K562 (cell line): ENCODE measurements at regions not wholly inside any gene's neighbourhood (a gene's known extent, or its start where the extent isn't known, plus 50 kb on each side); places are given as distances from the start of the nearest gene placed in this dataset.

Source experiments
- ATAC-seq: fragments of 200-7000 bp; cut with Tn5 transposase; 3 replicates; pipeline ENCODE4 v1.9.1; 2020; ENCODE audit warnings: moderate library complexity
- BruUV-seq: library from RNA; stranded (reverse); fragments of 400-500 nt; replicated peaks from 2 replicates; lab custom pipeline; 2021; lab: Mats Ljungman, UMichigan
- CTCF ChIA-PET: fragments of 300-600 bp; formaldehyde crosslinking; extraction: SDS; loops from one replicate; lab custom pipeline; 2021; ENCODE audit warnings: low intra/inter-chr PET ratio; lab: Yijun Ruan, JAX
- POLR2A ChIA-PET: fragments of 300-600, 350-650 bp; sonication (Branson Sonifier 250); formaldehyde crosslinking; extraction: SDS; loops from one replicate; lab custom pipeline; 2021; ENCODE audit warnings: antibody characterized with exemption, inconsistent platforms; lab: Yijun Ruan, JAX
- DNase-seq, 4 experiments: peaks; one replicate each; pipeline versions ENCODE4 v3.0.0 to v3.0.0-alpha.2; 2011 to 2018; ENCODE audit warnings: low spot score in 3 of 4, mixed read lengths in 3 of 4; ENCODE audit errors: extremely low read depth in 1 of 4
- FAIRE-seq: peaks from 2 replicates; lab custom pipeline; 2011; peaks lifted over from hg19 to GRCh38; lab: Jason Lieb, UNC
- H2AFZ ChIP-seq: 2 replicates; pipeline ENCODE4 v1.6.0; 2011; ENCODE audit warnings: low read depth, low read length, control low read depth, inconsistent platforms
- H3K27ac ChIP-seq: fragments of 200-600 bp; 3 replicates; pipeline ENCODE4 v1.8.0; 2011; ENCODE audit warnings: low read depth, mild to moderate bottlenecking, control low read depth, inconsistent platforms, low read length, moderate library complexity, mixed read lengths; ENCODE audit errors: extremely low read depth
- H3K27me3 ChIP-seq, 2 experiments: fragments of 300-600 bp in 1 of 2; 2 replicates in 1 of 2; 3 replicates in 1 of 2; pipeline versions ENCODE4 v1.6.0 to v1.8.0; 2011; ENCODE audit warnings: inconsistent platforms in 2 of 2, low read length in 2 of 2, mild to moderate bottlenecking in 1 of 2, mixed read lengths in 1 of 2, moderate library complexity in 1 of 2; ENCODE audit not compliant: control insufficient read depth in 2 of 2, insufficient read depth in 2 of 2
- H3K36me3 ChIP-seq: fragments of 300-600 bp; 3 replicates; pipeline ENCODE4 v1.8.0; 2011; ENCODE audit warnings: mild to moderate bottlenecking, low read length, inconsistent platforms; ENCODE audit not compliant: control insufficient read depth, insufficient read depth
- H3K4me1 ChIP-seq, 2 experiments: fragments of 200-600 bp in 1 of 2; replicated peaks in 1 of 2; 2 replicates in 1 of 2; 3 replicates in 1 of 2; pipeline versions ENCODE4 v1.5.1 to v1.8.0; 2011; ENCODE audit warnings: inconsistent platforms in 2 of 2, low read length in 2 of 2, mild to moderate bottlenecking in 1 of 2, mixed read lengths in 1 of 2, moderate library complexity in 1 of 2; ENCODE audit not compliant: control insufficient read depth in 2 of 2, insufficient read depth in 2 of 2
- H3K4me2 ChIP-seq: 2 replicates; pipeline ENCODE4 v1.6.1; 2011; ENCODE audit warnings: low read length, control low read depth, inconsistent platforms, mixed read lengths; ENCODE audit not compliant: insufficient read depth
- H3K4me3 ChIP-seq: fragments of 200-600 bp; sonication (generic), shearing (Covaris generic); 2 replicates; pipeline ENCODE4 v1.5.1; 2016; ENCODE audit warnings: control low read depth, inconsistent platforms
- H3K79me2 ChIP-seq: fragments of 200-600 bp; 3 replicates; pipeline ENCODE4 v1.8.0; 2011; ENCODE audit warnings: low read length, inconsistent platforms; ENCODE audit not compliant: control insufficient read depth, insufficient read depth
- H3K9ac ChIP-seq, 2 experiments: 2 replicates each; pipeline versions ENCODE4 v1.6.0 to v1.6.1; 2011; ENCODE audit warnings: low read depth in 2 of 2, low read length in 2 of 2, control low read depth in 1 of 2, inconsistent platforms in 1 of 2, mild to moderate bottlenecking in 1 of 2, mixed read lengths in 1 of 2; ENCODE audit not compliant: insufficient read depth in 1 of 2
- H3K9me1 ChIP-seq: one replicate; pipeline ENCODE4 v1.6.0; 2011; ENCODE audit warnings: inconsistent platforms, mild to moderate bottlenecking, low read length, moderate library complexity; ENCODE audit not compliant: control insufficient read depth, insufficient read depth
- H3K9me3 ChIP-seq: replicated peaks from 2 replicates; pipeline ENCODE4 v1.5.1; 2011; ENCODE audit warnings: low read depth, low read length, inconsistent platforms; ENCODE audit not compliant: control insufficient read depth, insufficient read depth
- H4K20me1 ChIP-seq: replicated peaks from 2 replicates; pipeline ENCODE4 v1.6.1; 2011; ENCODE audit warnings: low read length, inconsistent platforms, mixed read lengths; ENCODE audit not compliant: control insufficient read depth, insufficient read depth
- ASH1L ChIP-seq: fragments of 450-650 bp; IDR thresholded peaks from 2 replicates; pipeline ENCODE4 v1.6.1; 2018; ENCODE audit warnings: borderline replicate concordance, mild to moderate bottlenecking, low read depth; ENCODE audit not compliant: partially characterized antibody
- CHCHD3 ChIP-seq: fragments of 250-450 bp; sonication (Bioruptor Pico); IDR thresholded peaks from 2 replicates; pipeline ENCODE4 v2.1.2; 2022; ENCODE audit warnings: mild to moderate bottlenecking
- EHMT2 ChIP-seq: fragments of 450-650 bp; IDR thresholded peaks from 2 replicates; pipeline ENCODE4 v1.6.1; 2018; ENCODE audit warnings: antibody characterized with exemption
- ELF4 ChIP-seq: fragments of 450-650 bp; formaldehyde crosslinking; IDR thresholded peaks from 2 replicates; pipeline ENCODE4 v1.4.0; 2022; ENCODE audit warnings: missing genetic modification characterization
- FOXJ2 ChIP-seq: fragments of 200-800 bp; sonication (Bioruptor generic); IDR thresholded peaks from 2 replicates; pipeline ENCODE4 v1.6.1; 2016; ENCODE audit warnings: missing genetic modification characterization, missing compliant biosample characterization
- GTF2F1 ChIP-seq: IDR thresholded peaks from 2 replicates; pipeline ENCODE4 v1.6.1; 2011; ENCODE audit warnings: low read depth, low read length, improper control_type of control experiment
- HDAC6 ChIP-seq: IDR thresholded peaks from 2 replicates; pipeline ENCODE4 v1.6.1; 2012; ENCODE audit warnings: low read depth, mild to moderate bottlenecking, control low read depth, inconsistent platforms, low read length, moderate library complexity
- MAX ChIP-seq: sonication (generic); formaldehyde crosslinking; IDR thresholded peaks from 2 replicates; pipeline ENCODE4 v1.9.0; 2022; ENCODE audit warnings: mild to moderate bottlenecking, missing genetic modification reagents
- MBD1 ChIP-seq: fragments of 250-450 bp; sonication (Bioruptor Pico); IDR thresholded peaks from 2 replicates; pipeline ENCODE4 v1.8.0; 2022; ENCODE audit warnings: inconsistent platforms
- NCOA4 ChIP-seq: fragments of 450-650 bp; IDR thresholded peaks from 2 replicates; pipeline ENCODE4 v1.6.1; 2018; ENCODE audit warnings: mild to moderate bottlenecking; ENCODE audit not compliant: partially characterized antibody
- NFE2L1 ChIP-seq: fragments of 450-650 bp; IDR thresholded peaks from 2 replicates; pipeline ENCODE4 v1.6.1; 2016; ENCODE audit warnings: missing genetic modification characterization, low read depth, mild to moderate bottlenecking, missing compliant biosample characterization, moderate library complexity, borderline replicate concordance
- RAD21 ChIP-seq, 2 experiments: fragments of 250-450 bp in 1 of 2; fragments of 450-650 bp in 1 of 2; sonication (Bioruptor Pico) in 1 of 2; formaldehyde crosslinking in 1 of 2; IDR thresholded peaks in 1 of 2; conservative IDR thresholded peaks in 1 of 2; 2 replicates each; pipeline versions ENCODE4 v1.4.0 to v1.8.0; 2020 to 2022; ENCODE audit warnings: mild to moderate bottlenecking in 2 of 2, moderate library complexity in 1 of 2
- RBM17 ChIP-seq: fragments of 200-400 bp; formaldehyde crosslinking; IDR thresholded peaks from 2 replicates; pipeline ENCODE4 v1.6.1; 2017; ENCODE audit warnings: low read depth, mild to moderate bottlenecking, low read length, borderline replicate concordance
- RCOR1 ChIP-seq, 2 experiments: IDR thresholded peaks; 2 replicates each; pipeline ENCODE4 v1.6.1; 2012; ENCODE audit warnings: low read depth in 2 of 2, low read length in 2 of 2, borderline replicate concordance in 1 of 2, improper control_type of control experiment in 1 of 2
- SMARCC2 ChIP-seq: fragments of 450-650 bp; IDR thresholded peaks from 2 replicates; pipeline ENCODE4 v1.6.1; 2017; ENCODE audit warnings: antibody characterized with exemption, moderate library complexity, mild to moderate bottlenecking, low read depth
- TEAD2 ChIP-seq: fragments of 450-650 bp; IDR thresholded peaks from 2 replicates; pipeline ENCODE4 v1.6.1; 2016; ENCODE audit warnings: missing genetic modification characterization, control low read depth, missing compliant biosample characterization
- ZBTB17 ChIP-seq: fragments of 450-650 bp; formaldehyde crosslinking; IDR thresholded peaks from 2 replicates; pipeline ENCODE4 v1.4.0; 2020; ENCODE audit warnings: mild to moderate bottlenecking
- ZBTB49 ChIP-seq: sonication (generic); formaldehyde crosslinking; IDR thresholded peaks from 2 replicates; pipeline ENCODE4 v1.8.0; 2022; ENCODE audit warnings: missing genetic modification reagents, mild to moderate bottlenecking, borderline replicate concordance
- ZNF589 ChIP-seq: fragments of 200-800 bp; sonication (Bioruptor generic); IDR thresholded peaks from 2 replicates; pipeline ENCODE4 v1.6.1; 2016; ENCODE audit warnings: low read depth, missing genetic modification characterization, missing compliant biosample characterization
- WGBS: fragments of 100-300 bp; shearing (Covaris generic); methylation state at CpG from one replicate; pipeline ENCODE4 v1.1.6; 2016; ENCODE audit warnings: low coverage, mixed read lengths; ENCODE audit not compliant: insufficient coverage; ENCODE audit errors: missing lambda C conversion rate; 5-methylcytosine and 5-hydroxymethylcytosine counted together
- in situ Hi-C: fragments of 300-500 bp; cut with MboI; formaldehyde crosslinking; loops from 4 replicates; pipeline ENCODE4 v1.15.0; 2018; ENCODE audit warnings: inconsistent platforms, mixed read lengths
- intact Hi-C: fragments of 100-400 bp; cut with micrococcal nuclease; formaldehyde crosslinking; loops from 2 replicates; pipeline ENCODE4 v1.14.2; 2022

GRCh38 chr4:176622251-176622948, 170.3 kb downstream of the VEGFC start:
- H3K36me3 ChIP-seq = no peaks in the 10 kb centered on the region
- ChIA-PET POLR2A (no interaction called here), CTCF (no interaction called here)
- no peaks in the 10 kb centered on the region for H3K9me1 ChIP-seq
- H3K4me3 ChIP-seq = no peak overlapping the region
- H4K20me1 ChIP-seq = no peaks in the 10 kb centered on the region
- intact Hi-C loops (no loop called here), in situ Hi-C loops (no loop called here)
- H3K4me2 ChIP-seq = no peak overlapping the region
- WGBS = 5% methylated on average over 2 of the region's 2 CpGs
- FAIRE-seq (no peak), ATAC-seq (no peak), DNase-seq (no peak)
- H3K79me2 ChIP-seq = no peaks in the 10 kb centered on the region
- no TSS peak for BruUV-seq
- no peak overlapping the region for H3K9ac ChIP-seq
- no peak overlapping the region for H3K27ac ChIP-seq
- no peak overlapping the region for H2AFZ ChIP-seq
- H3K27me3 ChIP-seq = no peaks in the 10 kb centered on the region
- H3K4me1 ChIP-seq = no peaks in the 10 kb centered on the region
- no peaks in the 10 kb centered on the region for H3K9me3 ChIP-seq
- TF ChIP-seq RCOR1 (IDR thresholded peaks at IDR 0.05; ENCODE audit: borderline replicate concordance in 1 of 2, low read depth in 2 of 2, low read length in 2 of 2) = no peak
- no peak for TF ChIP-seq GTF2F1
- no peak for TF ChIP-seq SMARCC2
- TF ChIP-seq NCOA4 = no peak
- TF ChIP-seq CHCHD3 (CRISPR knock-in tag) = no peak
- no peak for TF ChIP-seq ZNF589
- TF ChIP-seq ELF4 (CRISPR knock-in tag) = no peak
- TF ChIP-seq ZBTB49 (CRISPR knock-in tag) = no peak
- TF ChIP-seq FOXJ2 (tag) = no peak
- TF ChIP-seq HDAC6 = no peak
- no peak for TF ChIP-seq ASH1L
- no peak for TF ChIP-seq MAX (CRISPR knock-in tag)
- TF ChIP-seq RBM17 = no peak
- TF ChIP-seq RAD21 (CRISPR knock-in tag; conservative IDR thresholded peaks at IDR 0.05 in 1 of 2, IDR thresholded peaks at IDR 0.05 in 1 of 2) = no peak
- no peak for TF ChIP-seq MBD1 (CRISPR knock-in tag)
- no peak for TF ChIP-seq EHMT2
- no peak for TF ChIP-seq ZBTB17 (CRISPR knock-in tag)
- TF ChIP-seq TEAD2 (tag) = no peak
- no peak for TF ChIP-seq NFE2L1 (tag)
